ENCODE measurements at regions not wholly inside any gene's neighbourhood (a gene's known extent, or its start where the extent isn't known, plus 50 kb on each side); places are given as distances from the start of the nearest gene placed in this dataset.

GRCh38 chr12:108060067-108060466 lies 69.0 kb upstream of the WSCD2 start:
- Mint-ChIP-seq H3K27ac (no peak overlapping the region), H3K9me3 (no peaks in the 10 kb centered on the region), H3K36me3 (ENCODE audit: low read depth) (no peaks in the 10 kb centered on the region), H3K4me1 (peaks cover 7% of the 10 kb centered on the region), H3K4me3 (no peak overlapping the region), H3K27me3 (ENCODE audit: insufficient read depth, low read depth, poor library complexity) (no peaks in the 10 kb centered on the region)
- no peaks in the 10 kb centered on the region for H3K9me2 ChIP-seq (ENCODE audit: insufficient read depth)
- TF ChIP-seq, protein P1, sequence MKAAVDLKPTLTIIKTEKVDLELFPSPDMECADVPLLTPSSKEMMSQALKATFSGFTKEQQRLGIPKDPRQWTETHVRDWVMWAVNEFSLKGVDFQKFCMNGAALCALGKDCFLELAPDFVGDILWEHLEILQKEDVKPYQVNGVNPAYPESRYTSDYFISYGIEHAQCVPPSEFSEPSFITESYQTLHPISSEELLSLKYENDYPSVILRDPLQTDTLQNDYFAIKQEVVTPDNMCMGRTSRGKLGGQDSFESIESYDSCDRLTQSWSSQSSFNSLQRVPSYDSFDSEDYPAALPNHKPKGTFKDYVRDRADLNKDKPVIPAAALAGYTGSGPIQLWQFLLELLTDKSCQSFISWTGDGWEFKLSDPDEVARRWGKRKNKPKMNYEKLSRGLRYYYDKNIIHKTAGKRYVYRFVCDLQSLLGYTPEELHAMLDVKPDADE (IDR thresholded peaks at IDR 0.05): no peak
- TF ChIP-seq CREB1 (CRISPR knock-in tag; IDR thresholded peaks at IDR 0.05; ENCODE audit: low read depth): no peak
- TF ChIP-seq JUNB (IDR thresholded peaks at IDR 0.05; ENCODE audit: unreplicated experiment): no peak
- no peak for TF ChIP-seq STAT1 (IDR thresholded peaks at IDR 0.05; ENCODE audit: unreplicated experiment)
- TF ChIP-seq, protein P2, sequence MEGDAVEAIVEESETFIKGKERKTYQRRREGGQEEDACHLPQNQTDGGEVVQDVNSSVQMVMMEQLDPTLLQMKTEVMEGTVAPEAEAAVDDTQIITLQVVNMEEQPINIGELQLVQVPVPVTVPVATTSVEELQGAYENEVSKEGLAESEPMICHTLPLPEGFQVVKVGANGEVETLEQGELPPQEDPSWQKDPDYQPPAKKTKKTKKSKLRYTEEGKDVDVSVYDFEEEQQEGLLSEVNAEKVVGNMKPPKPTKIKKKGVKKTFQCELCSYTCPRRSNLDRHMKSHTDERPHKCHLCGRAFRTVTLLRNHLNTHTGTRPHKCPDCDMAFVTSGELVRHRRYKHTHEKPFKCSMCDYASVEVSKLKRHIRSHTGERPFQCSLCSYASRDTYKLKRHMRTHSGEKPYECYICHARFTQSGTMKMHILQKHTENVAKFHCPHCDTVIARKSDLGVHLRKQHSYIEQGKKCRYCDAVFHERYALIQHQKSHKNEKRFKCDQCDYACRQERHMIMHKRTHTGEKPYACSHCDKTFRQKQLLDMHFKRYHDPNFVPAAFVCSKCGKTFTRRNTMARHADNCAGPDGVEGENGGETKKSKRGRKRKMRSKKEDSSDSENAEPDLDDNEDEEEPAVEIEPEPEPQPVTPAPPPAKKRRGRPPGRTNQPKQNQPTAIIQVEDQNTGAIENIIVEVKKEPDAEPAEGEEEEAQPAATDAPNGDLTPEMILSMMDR (conservative IDR thresholded peaks at IDR 0.05; ENCODE audit: low read depth in 2 of 2): no peak
- TF ChIP-seq REST (IDR thresholded peaks at IDR 0.05; ENCODE audit: unreplicated experiment): no peak
- TF ChIP-seq ZNF114 (CRISPR knock-in tag; IDR thresholded peaks at IDR 0.05): no peak
- no peak for TF ChIP-seq NANOG (IDR thresholded peaks at IDR 0.05; ENCODE audit: borderline replicate concordance)
- TF ChIP-seq, protein P3, sequence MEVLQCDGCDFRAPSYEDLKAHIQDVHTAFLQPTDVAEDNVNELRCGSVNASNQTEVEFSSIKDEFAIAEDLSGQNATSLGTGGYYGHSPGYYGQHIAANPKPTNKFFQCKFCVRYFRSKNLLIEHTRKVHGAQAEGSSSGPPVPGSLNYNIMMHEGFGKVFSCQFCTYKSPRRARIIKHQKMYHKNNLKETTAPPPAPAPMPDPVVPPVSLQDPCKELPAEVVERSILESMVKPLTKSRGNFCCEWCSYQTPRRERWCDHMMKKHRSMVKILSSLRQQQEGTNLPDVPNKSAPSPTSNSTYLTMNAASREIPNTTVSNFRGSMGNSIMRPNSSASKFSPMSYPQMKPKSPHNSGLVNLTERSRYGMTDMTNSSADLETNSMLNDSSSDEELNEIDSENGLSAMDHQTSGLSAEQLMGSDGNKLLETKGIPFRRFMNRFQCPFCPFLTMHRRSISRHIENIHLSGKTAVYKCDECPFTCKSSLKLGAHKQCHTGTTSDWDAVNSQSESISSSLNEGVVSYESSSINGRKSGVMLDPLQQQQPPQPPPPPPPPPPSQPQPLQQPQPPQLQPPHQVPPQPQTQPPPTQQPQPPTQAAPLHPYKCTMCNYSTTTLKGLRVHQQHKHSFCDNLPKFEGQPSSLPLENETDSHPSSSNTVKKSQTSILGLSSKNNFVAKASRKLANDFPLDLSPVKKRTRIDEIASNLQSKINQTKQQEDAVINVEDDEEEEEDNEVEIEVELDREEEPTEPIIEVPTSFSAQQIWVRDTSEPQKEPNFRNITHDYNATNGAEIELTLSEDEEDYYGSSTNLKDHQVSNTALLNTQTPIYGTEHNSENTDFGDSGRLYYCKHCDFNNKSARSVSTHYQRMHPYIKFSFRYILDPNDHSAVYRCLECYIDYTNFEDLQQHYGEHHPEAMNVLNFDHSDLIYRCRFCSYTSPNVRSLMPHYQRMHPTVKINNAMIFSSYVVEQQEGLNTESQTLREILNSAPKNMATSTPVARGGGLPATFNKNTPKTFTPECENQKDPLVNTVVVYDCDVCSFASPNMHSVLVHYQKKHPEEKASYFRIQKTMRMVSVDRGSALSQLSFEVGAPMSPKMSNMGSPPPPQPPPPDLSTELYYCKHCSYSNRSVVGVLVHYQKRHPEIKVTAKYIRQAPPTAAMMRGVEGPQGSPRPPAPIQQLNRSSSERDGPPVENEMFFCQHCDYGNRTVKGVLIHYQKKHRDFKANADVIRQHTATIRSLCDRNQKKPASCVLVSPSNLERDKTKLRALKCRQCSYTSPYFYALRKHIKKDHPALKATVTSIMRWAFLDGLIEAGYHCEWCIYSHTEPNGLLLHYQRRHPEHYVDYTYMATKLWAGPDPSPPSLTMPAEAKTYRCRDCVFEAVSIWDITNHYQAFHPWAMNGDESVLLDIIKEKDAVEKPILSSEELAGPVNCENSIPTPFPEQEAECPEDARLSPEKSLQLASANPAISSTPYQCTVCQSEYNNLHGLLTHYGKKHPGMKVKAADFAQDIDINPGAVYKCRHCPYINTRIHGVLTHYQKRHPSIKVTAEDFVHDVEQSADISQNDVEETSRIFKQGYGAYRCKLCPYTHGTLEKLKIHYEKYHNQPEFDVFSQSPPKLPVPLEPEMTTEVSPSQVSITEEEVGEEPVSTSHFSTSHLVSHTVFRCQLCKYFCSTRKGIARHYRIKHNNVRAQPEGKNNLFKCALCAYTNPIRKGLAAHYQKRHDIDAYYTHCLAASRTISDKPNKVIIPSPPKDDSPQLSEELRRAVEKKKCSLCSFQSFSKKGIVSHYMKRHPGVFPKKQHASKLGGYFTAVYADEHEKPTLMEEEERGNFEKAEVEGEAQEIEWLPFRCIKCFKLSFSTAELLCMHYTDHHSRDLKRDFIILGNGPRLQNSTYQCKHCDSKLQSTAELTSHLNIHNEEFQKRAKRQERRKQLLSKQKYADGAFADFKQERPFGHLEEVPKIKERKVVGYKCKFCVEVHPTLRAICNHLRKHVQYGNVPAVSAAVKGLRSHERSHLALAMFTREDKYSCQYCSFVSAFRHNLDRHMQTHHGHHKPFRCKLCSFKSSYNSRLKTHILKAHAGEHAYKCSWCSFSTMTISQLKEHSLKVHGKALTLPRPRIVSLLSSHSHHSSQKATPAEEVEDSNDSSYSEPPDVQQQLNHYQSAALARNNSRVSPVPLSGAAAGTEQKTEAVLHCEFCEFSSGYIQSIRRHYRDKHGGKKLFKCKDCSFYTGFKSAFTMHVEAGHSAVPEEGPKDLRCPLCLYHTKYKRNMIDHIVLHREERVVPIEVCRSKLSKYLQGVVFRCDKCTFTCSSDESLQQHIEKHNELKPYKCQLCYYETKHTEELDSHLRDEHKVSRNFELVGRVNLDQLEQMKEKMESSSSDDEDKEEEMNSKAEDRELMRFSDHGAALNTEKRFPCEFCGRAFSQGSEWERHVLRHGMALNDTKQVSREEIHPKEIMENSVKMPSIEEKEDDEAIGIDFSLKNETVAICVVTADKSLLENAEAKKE (CRISPR knock-in tag; IDR thresholded peaks at IDR 0.05): no peak
- TF ChIP-seq ZNF331 (CRISPR knock-in tag; IDR thresholded peaks at IDR 0.05; ENCODE audit: low read depth): no peak
- TF ChIP-seq POLR2AphosphoS5 (IDR thresholded peaks at IDR 0.05; ENCODE audit: low read depth): no peak
- no peak for TF ChIP-seq EZH2phosphoT487 (IDR thresholded peaks at IDR 0.05; ENCODE audit: unreplicated experiment)
- no peaks in the 10 kb centered on the region for H4K20me1 ChIP-seq (replicated peaks; ENCODE audit: insufficient read depth)
- no peaks in the 10 kb centered on the region for H3K36me3 ChIP-seq (ENCODE audit: insufficient read depth)
- no peaks in the 10 kb centered on the region for H3K4me1 ChIP-seq (ENCODE audit: insufficient read depth)
- no peak overlapping the region for H3K4me2 ChIP-seq
- no peak overlapping the region for H3K27ac ChIP-seq (ENCODE audit: low read depth)
- H2AFZ ChIP-seq: no peak overlapping the region
- ATAC-seq: no peak
- H3K79me2 ChIP-seq (replicated peaks; ENCODE audit: insufficient read depth): no peaks in the 10 kb centered on the region
- no peak for DNase-seq (ENCODE audit: low spot score)
- H3F3A ChIP-seq (replicated peaks; ENCODE audit: low read depth): no peaks in the 10 kb centered on the region
- H3K27me3 ChIP-seq (ENCODE audit: insufficient read depth): no peaks in the 10 kb centered on the region
- no peak overlapping the region for H3K4me3 ChIP-seq

Measured in GM23338 (cell line).